Breast epithelium (tissue), 4 donors: ENCODE measurements at regions not wholly inside any gene's neighbourhood (a gene's known extent, or its start where the extent isn't known, plus 50 kb on each side); places are given as distances from the start of the nearest gene placed in this dataset.

Experiments used
- DNase-seq, 2 donors: peaks; one replicate each; pipeline ENCODE4 v3.0.0-alpha.2; 2019; ENCODE audit warnings: low spot score in 2 of 2
- H3K27ac ChIP-seq, 2 donors: fragments of 200-600 bp; sonication (generic) in 1 of 2; one replicate each; pipeline ENCODE4 v1.5.1; 2016 to 2019; ENCODE audit warnings: mild to moderate bottlenecking in 1 of 2
- H3K27me3 ChIP-seq, 2 donors: fragments of 200-600 bp; sonication (generic) in 1 of 2; one replicate each; pipeline versions ENCODE4 v1.5.1 to v1.6.0; 2017 to 2019; ENCODE audit warnings: control low read depth in 1 of 2, mild to moderate bottlenecking in 1 of 2
- H3K36me3 ChIP-seq: fragments of 200-600 bp; one replicate; pipeline ENCODE4 v1.5.1; 2019
- H3K4me1 ChIP-seq, 2 donors: fragments of 200-600 bp; sonication (generic); one replicate each; pipeline ENCODE4 v1.5.1; 2016 to 2019; ENCODE audit warnings: control low read depth in 1 of 2
- H3K4me3 ChIP-seq, 3 donors: fragments of 200-600 bp; sonication (generic); 1 replicate in 2 of 3; 2 replicates in 1 of 3; pipeline ENCODE4 v1.5.1; 2016 to 2019; ENCODE audit warnings: mild to moderate bottlenecking in 3 of 3, moderate library complexity in 2 of 3
- H3K9me3 ChIP-seq, 2 donors: fragments of 200-600 bp; sonication (generic) in 1 of 2; one replicate each; pipeline ENCODE4 v1.5.1; 2016 to 2019; ENCODE audit warnings: control low read depth in 1 of 2
- CTCF ChIP-seq, 3 donors: fragments of 450-650 bp; IDR thresholded peaks; one replicate each; pipeline ENCODE4 v1.5.1; 2016 to 2017; ENCODE audit warnings: antibody characterized with exemption in 3 of 3, mild to moderate bottlenecking in 3 of 3, moderate library complexity in 3 of 3
- POLR2A ChIP-seq: fragments of 450-650 bp; IDR thresholded peaks from one replicate; pipeline ENCODE4 v1.6.1; 2016; ENCODE audit warnings: antibody characterized with exemption, mild to moderate bottlenecking, moderate library complexity
- POLR2AphosphoS5 ChIP-seq, 3 donors: sonication (generic); formaldehyde crosslinking; IDR thresholded peaks; one replicate each; pipeline ENCODE4 v1.6.1; 2017; ENCODE audit warnings: antibody characterized with exemption in 3 of 3
- intact Hi-C: fragments of 100-400 bp; cut with DNase I; formaldehyde crosslinking; loops from one replicate; pipeline ENCODE4 v1.15.1; 2023; ENCODE audit warnings: low total_unique reads

- Histone ChIP-seq H3K9me3 (no peaks in the 10 kb centered on the region), H3K4me1 (no peaks in the 10 kb centered on the region), H3K36me3 (no peaks in the 10 kb centered on the region), H3K27ac (no peak overlapping the region), H3K4me3 (no peak overlapping the region), H3K27me3 (no peaks in the 10 kb centered on the region)
- intact Hi-C loops = no loop called here
- DNase-seq = no peak
- TF ChIP-seq POLR2A (no peak), CTCF (IDR thresholded peaks at IDR 0.05) (no peak), POLR2AphosphoS5 (IDR thresholded peaks at IDR 0.05) (no peak)
Observed at GRCh38 chr4:152155070-152155469, 380.8 kb downstream of the FBXW7 start.

- H3K27me3 ChIP-seq = no peaks in the 10 kb centered on the region
- no peaks in the 10 kb centered on the region for H3K36me3 ChIP-seq
- no peak overlapping the region for H3K4me3 ChIP-seq
- no peak for DNase-seq
- H3K27ac ChIP-seq = no peak overlapping the region
- no peaks in the 10 kb centered on the region for H3K9me3 ChIP-seq
- H3K4me1 ChIP-seq = no peaks in the 10 kb centered on the region
- intact Hi-C loops = no loop called here
- TF ChIP-seq POLR2A = no peak
- no peak for TF ChIP-seq POLR2AphosphoS5 (IDR thresholded peaks at IDR 0.05)
- TF ChIP-seq CTCF (IDR thresholded peaks at IDR 0.05) = no peak
Observed at GRCh38 chr4:152154433-152154832, 381.5 kb downstream of the FBXW7 start.

GRCh38 chr4:152153476-152154270, 382.2 kb downstream of the FBXW7 start:
- Histone ChIP-seq H3K4me3 (no peak overlapping the region), H3K4me1 (no peaks in the 10 kb centered on the region), H3K36me3 (no peaks in the 10 kb centered on the region), H3K9me3 (no peaks in the 10 kb centered on the region), H3K27me3 (no peaks in the 10 kb centered on the region), H3K27ac (no peak overlapping the region)
- no peak for DNase-seq
- TF ChIP-seq CTCF (IDR thresholded peaks at IDR 0.05) (no peak), POLR2AphosphoS5 (IDR thresholded peaks at IDR 0.05) (no peak), POLR2A (no peak)
- intact Hi-C loops = no loop called here

DNA sequence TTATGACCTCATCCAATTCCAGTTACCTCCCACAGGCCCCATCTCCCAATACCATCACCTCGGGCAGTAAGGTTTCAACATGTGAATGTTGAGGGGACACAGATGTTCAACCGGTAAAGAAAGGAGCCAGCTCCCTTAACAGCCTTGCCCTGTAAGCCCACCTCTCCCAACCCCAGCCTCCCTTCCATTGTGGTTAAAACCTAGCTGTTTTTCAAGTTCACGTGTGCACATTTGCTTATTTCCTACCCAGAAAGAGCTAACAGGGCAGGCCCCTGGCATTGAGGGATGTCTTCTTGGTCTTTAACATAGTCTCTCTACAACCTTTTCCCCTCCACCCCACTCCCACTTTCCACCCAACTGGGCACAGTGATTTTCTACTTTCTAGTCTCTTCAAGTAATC, 385.7 kb downstream of the FBXW7 start:
- H3K4me3 ChIP-seq = no peak overlapping the region
- no peak for DNase-seq
- TF ChIP-seq CTCF (IDR thresholded peaks at IDR 0.05) = no peak
- peaks cover 15 to 18% of the 10 kb centered on the region in 2 donors for H3K9me3 ChIP-seq
- intact Hi-C loops = no loop called here
- no peaks in the 10 kb centered on the region for H3K27me3 ChIP-seq
- H3K4me1 ChIP-seq = no peaks in the 10 kb centered on the region
- H3K36me3 ChIP-seq = no peaks in the 10 kb centered on the region
- no peak overlapping the region for H3K27ac ChIP-seq

- intact Hi-C loops = no loop called here
- TF ChIP-seq POLR2A (no peak), POLR2AphosphoS5 (IDR thresholded peaks at IDR 0.05) (no peak), CTCF (IDR thresholded peaks at IDR 0.05) (no peak)
- no peak overlapping the region for H3K4me3 ChIP-seq
- no peaks in the 10 kb centered on the region for H3K36me3 ChIP-seq
- no peaks in the 10 kb centered on the region for H3K4me1 ChIP-seq
- H3K27me3 ChIP-seq = no peaks in the 10 kb centered on the region
- peaks cover 20 to 21% of the 10 kb centered on the region in 2 donors for H3K9me3 ChIP-seq
- no peak for DNase-seq
- H3K27ac ChIP-seq = no peak overlapping the region
Observed at GRCh38 chr4:152149745-152150144, 386.1 kb downstream of the FBXW7 start.
